HG03457 (cell line): ENCODE measurements at regions not wholly inside any gene's neighbourhood (a gene's known extent, or its start where the extent isn't known, plus 50 kb on each side); places are given as distances from the start of the nearest gene placed in this dataset.

ENCODE experiments used
- ATAC-seq: cut with Tn5 transposase; IDR thresholded peaks from one replicate; pipeline ENCODE4 v1.9.1; 2021; ENCODE audit warnings: moderate number of reproducible peaks; ENCODE audit not compliant: unreplicated experiment

DNA sequence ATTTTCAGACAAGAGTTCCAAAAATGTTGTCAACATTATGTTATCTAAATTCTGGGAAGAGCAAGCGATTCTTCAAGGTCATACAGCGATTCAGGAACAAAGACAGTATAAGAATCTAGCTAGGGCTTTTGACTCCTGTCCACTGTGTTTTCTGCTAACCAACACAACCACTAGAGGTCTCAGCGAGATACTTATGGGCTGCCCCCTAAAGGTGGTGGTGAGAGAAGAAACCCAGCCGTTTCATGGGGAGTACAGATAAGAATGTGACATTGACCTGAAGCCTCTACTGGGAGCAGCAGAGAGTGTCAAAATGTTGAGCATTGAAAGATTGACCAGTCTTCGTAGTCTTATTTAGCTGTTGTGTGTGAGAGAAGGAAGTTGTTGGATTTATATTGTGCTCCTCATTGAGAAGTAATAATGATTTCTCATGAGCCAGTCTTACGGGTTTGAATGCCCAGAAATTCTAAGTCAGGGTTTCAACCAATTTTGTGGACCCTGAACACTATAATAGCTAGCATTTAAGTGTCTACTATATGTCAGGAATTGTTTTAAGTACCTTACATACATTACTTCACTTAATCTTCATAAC, 168.3 kb downstream of the SPRY1 start:
- peak; percentile 100 for ATAC-seq

DNA sequence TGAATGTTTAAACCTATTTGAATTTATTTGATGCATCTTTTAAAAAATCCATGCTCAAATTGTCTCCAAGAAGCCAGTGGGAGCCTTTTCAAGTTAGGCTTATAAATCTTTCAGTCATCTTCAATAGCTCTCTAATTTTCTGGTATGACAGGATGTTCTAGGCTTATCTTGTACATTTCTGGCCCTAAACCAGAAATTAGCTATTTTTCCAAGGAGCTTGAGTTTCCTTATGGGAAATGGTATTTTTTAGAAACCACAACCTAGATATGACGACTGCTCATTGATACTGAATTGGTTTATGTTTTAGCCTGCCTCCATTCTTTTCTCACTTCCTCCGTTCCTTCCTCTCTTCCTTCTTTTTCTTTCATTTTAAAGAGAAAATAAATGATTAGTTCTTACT, 172.3 kb downstream of the SPRY1 start:
- no peak for ATAC-seq

DNA sequence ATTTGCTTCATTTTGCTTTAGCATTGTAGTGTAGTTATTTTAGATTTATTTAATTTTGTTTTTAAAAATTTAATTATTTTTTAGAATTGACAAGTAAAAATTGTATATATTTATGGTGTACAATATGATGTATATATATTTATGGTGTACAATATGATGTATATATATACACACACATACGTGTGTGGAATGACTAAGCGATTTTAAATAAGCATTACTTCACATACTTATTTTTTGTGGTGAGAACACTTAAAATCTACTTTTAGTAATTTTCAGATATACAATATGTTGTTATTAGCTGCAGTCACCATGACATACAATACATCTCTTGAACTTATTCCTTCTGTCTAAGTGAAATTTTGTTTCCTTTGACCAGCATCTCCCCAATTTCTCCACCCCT, 172.9 kb downstream of the SPRY1 start:
- ATAC-seq, result no peak

DNA sequence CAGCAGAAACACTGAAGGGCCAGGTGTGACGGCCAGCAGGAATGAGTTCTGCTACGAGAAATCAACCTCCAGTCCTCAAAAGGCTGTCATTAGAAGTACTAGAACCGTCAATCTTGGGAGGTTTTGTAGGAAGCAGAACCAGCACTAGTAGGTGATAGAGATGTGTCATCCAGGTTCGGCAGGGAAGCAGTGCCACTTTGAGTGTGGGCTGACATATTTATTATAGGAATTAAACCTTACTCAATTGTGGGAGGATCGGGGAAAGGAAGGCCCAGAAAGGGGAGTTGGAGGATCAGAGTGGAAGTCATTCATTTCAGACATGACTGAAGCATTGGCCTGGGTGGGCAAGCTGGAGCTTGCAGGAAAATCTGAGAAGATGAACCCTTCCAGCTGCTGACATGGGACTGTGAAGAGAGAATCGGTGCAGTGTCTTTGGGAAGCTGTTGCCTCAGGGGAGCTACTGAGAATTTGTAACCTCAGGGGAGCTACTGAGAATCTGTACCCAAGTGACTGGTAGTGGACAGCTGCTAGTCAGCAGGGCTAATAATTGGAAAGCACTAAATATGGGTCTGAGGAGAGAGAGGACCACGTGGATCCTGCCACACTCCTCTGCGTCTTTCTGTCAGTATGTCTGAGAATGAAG, 177.4 kb downstream of the SPRY1 start:
- ATAC-seq, result no peak

DNA sequence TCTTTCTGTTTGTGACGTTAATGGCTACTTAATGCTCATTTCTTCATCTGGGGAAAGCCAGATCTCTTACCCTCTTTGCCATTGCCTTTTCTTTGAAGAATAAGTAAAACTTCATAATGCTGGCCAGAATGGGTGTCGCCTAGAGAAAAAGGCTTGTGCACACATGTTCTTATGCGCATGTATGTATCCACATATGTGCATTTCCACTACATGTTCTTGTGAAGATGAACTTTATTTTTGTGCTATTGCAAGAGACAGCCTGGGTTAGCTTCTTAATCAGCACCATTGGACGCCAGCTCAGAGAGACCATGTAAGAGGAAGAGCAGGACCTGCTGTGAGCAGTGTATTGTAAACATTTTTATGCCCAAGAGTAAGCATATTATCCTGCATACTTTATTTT, 178.7 kb downstream of the SPRY1 start:
- ATAC-seq, result no peak

DNA sequence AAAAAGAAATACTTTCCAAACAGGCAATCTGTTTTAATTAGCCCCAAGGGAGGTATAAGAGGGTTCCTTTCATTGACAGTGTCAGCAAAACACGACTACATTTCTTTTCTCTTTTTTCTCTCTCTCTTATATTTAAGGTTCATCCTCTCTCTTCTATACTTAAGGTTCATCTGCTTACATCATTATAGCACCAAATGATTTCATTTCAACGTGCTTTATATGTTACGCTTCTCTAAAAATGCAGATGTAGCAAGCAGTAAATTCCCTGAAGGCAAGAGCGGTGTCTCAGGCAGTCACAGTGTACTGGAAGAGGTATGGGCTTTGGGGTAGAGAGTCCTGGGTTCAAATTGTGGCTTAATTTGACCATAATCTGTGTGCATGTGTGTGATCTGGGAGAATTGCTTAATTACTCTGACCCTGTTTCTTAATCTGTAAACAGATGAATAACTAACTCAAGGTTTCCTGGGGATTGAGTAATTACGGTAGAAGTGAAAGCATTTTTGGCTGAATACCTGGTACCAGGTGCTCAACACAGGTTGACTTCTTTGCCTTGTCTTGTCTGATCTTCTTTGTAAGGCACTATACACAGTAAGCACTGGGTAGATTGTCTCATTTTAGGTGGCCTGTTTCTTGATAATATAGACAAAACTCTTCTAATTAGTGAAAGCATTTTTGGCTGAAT, 180.8 kb downstream of the SPRY1 start:
- no peak for ATAC-seq

DNA sequence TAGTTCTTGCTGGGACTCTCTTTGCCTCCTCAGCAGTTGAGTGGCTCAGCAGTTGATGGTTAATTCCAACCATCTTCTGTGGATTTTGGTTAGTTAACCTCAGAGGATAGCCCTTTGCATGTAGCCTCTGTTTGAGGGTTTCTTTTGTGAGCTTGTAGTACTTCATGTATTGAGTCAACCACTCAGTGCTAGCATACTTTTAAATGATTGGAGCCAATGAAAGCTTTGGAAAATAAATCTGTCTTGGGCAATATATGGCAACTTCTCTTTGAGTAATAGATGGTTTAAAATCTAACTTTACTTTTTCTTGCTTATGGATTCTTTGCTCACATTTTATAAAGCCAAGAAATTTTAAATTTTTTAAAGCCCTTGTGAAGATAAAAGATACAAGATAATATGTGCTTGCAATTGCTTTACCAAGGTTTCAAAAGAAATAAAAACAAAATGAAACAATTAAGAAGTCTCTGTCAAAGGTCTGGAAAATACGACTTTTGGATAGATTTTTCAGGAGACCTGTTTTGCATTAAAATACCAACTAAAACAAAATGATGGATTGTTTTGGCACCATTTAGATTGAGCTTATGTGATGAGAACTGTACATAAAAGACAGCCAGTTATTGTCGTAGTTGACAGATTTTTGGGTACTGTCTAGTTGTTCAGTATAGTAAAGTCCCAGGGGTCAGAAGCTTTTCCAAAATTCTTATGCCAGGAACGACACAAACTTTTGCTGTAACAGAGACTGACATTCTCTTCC, 181.9 kb downstream of the SPRY1 start:
- no peak for ATAC-seq

DNA sequence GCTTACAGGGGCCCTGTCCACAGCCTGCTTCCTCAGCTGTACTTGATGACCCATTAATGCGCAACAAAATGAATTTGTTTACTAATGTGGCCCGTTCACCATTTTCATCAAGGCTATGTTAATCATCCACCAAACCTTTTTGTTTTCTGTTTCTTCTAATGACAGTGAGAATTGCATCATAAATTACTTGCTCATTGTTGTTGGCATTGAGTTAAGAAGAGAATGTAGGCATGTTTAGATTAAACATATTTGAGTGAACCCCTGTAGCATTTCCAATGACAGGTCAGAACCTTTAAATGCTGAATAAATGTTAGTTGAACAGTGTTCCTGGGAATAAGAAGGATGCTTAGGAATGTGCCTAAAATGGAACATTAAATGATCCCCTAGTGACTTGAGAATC, 183.4 kb downstream of the SPRY1 start:
- no peak for ATAC-seq

DNA sequence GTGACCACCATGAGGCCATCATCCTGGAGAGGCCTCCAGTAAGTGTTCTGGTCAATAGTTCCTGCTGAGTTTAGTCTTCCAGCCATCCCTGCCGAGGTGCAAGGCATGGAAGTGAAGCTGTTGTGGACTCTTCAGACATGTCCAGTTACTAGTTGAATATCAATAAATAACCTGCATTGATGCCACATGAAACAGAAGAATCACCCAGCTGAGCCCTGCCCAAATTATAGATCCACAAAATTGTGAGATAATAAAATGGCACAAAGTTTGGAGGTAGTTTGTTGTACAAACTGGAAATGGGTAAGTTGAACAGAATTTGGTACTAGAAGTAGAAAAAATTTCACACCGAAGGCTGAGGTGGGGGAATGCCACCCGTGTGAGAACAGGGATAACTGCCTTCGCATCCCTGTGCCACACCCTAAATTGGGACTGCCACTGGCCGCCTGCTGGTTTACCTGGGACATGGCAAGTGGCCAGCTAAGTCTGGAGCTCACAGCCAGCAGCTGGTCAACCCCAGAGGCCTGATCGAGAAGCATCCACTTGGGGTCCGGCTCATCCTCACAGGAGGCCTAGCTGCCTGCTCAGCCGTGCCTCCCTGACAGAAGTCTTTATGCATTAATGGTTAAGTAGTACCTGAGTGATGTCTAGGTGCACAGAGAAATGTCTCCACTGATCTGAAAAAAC, 184.5 kb downstream of the SPRY1 start:
- ATAC-seq, result no peak

DNA sequence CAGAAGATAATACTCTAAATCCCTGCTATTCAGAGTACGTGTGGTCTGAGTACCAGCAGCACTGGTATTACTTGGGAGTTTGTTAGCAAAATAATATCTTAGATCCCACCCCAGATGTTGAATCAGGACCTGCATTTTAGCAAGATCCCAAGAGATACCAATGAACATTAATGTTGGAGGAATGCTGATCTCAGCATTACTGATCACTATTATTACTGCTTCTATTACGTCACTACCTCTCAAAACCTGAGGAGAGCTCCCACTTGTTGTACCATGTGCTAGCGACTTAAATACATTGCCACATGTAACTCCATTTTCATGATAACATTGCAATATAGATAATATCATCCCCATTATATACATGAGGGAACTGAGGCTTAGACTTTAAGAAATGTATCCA, 185.2 kb downstream of the SPRY1 start:
- ATAC-seq, result no peak

DNA sequence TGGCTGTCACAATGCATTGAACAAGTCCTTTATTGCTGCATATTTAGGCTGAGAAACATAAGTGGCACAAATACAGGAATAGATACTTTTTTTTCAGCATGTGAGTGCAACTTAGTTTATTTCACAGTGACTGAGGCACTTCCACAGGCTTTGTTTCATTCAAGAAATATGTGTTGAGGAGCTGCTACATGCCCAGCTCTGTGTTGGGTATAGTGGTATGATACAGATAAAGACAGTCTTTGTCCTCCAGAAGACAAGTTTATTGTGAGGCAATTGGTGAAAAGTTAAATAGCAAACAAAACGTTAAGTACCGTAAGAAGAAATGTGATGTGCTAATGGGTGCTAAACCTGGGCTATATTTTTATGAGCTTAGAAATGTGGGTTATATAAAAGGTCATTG, 186.4 kb downstream of the SPRY1 start:
- no peak for ATAC-seq

DNA sequence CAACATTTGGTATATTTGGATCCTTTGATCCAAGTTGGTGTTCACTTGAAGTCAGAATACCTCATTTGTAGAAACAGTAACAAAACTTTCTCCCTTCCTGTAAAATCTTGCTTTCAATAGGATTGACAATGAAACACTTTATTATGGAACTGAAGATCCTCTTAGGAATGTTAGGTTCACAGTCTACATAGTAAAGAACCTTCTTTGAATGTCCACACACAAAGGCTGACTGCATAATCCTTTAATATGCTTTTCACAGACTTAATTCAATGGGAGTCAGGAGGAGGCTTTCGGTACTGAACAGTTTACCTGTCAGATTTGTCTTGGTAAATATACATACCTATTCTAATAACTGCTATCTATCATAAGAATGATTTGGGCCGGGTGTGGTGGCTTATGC, 188.5 kb downstream of the SPRY1 start:
- ATAC-seq, result no peak

DNA sequence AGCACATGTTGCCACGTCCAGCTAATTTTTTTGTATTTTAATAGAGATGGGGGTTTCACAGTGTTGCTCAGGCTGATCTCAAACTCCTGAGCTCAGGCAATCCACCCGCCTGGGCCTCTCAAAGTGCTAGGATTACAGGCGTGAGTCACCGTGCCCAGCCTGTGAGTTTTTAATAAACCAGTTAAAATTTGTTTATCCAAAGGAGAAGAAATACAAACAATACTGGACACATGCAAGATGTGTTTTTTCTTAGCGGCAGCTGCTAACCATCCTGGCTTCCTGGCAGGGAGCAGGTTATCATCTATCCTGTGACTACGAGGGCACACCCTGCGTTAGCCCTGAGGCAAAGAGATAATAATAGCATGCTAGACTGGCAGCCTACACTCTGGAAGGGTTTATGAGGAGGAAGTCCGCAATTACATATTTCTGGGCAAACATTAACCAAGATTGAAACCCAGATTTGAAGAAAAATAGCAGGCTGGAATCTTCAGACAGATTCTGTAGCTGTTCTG, 191.4 kb downstream of the SPRY1 start:
- ATAC-seq, result peak; percentile 14

DNA sequence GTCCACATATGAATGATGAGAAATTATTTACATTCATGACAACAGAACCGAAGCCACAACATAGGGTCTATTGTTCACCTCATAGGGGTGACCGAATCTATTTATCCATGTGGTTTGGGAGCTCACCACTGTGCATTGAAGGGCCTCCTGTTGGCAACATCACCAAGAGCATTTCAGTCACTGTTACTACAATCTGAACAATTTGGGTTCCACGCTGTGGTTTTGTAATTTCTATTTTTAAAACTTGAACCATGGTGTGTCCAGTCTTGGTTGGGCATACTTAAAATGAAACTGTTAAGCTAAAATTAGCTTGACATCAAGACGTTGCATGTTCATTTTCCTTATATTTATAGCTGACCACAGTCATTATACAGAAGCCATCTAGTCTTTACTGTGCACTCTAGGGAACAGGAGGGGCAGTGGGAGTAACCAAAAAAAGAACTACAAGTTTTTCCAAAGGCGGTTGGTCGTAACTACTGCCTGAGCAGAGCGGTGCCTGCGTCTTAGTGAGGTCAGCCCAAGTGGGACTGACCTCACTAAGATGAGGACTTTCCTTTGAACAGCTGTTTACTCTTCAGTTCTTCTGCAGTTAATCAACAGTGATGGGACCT, 192.1 kb downstream of the SPRY1 start:
- peak; percentile 88 for ATAC-seq

DNA sequence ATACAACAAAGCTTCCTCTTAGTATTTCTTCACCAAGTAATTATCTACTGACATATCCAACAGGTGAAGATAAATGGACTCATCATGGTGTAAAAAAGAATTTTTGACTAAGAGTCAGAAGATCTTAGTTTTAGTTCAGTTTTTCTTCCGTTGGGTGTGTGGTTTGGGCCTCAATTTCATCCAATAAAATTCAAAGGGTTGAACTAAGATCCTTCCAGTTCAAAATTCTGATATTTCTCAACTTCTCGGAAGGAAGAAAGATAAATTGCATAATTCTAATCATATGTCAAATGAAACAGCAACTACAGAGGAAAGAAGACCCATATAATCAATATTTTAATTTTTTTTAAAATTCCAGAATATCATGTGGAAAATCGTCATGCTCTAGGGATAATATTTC, 192.7 kb downstream of the SPRY1 start:
- ATAC-seq, result no peak

DNA sequence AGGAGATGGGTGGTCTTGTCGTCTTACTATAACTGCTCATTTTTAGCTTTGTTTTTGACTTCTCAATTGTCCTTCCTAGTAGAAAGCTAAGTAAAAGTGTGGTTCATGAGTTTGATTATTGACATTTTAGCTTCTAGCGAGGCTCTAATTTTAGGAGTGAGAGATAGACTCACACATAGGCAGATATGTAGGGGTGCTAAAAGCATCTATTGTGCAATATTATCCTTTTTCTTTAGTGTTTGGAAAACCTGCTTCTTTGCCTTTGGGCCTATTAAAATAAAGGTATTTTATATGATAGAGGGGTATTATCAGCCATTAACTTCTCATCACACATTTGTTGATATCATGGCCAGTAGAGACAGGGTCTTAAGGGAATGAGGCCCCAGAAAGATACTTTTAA, 195.3 kb downstream of the SPRY1 start:
- ATAC-seq, result no peak

DNA sequence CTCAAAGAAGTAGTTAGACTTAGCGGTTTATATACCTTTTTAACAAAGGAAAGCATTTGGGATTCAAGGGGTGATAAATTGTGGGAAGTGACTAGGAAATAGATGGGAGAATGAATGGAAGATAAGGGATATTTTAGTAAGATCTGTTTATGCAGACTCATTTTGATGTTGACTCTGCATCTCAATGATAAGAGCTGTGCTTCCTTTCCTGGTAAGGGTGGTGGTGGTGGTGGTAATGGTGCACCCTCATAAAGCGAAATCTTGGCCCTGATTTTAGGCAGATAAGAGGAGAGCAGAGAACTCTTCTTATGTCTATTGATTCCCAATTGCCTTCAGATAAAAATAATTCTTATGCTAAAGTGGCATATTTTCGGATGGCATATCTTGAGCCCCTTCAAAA, 197.1 kb downstream of the SPRY1 start:
- no peak for ATAC-seq

DNA sequence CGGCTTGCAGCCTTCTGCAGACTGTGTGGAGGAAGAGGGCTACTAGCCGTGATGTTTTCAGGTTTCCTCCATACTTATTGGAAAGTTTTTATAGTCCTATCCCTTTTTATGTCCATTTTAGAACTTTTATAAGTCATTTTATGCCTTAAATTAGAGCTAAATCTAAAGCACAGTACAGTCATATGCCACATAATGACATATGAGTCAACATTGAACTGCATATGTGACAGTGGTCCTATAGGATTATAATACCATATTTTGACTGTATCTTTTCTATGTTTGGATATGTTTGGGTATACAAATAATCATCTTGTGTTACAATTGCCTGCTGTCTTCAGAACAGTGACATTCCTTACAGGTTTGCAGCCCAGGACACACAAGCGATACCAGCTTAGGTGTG, 200.2 kb downstream of the SPRY1 start:
- ATAC-seq, result no peak

DNA sequence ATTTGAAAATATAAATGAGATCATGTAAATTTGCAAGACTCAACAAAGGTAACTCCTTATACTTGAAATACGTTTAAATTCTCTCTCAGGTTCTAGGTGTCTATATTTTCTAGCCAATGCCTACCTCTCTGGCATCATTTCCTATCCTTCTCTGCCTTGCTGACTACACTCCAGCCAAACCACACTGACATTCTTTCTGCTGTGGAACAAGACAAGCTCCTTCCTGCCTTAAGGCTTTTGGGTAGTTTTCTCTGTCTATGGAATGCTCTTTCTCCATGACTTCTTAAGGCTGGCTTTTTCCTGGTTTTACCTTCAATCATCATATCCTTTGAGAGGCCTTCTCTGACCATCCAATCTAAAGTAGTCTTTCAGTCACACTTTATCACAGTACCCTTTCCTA, 201.0 kb downstream of the SPRY1 start:
- no peak for ATAC-seq

DNA sequence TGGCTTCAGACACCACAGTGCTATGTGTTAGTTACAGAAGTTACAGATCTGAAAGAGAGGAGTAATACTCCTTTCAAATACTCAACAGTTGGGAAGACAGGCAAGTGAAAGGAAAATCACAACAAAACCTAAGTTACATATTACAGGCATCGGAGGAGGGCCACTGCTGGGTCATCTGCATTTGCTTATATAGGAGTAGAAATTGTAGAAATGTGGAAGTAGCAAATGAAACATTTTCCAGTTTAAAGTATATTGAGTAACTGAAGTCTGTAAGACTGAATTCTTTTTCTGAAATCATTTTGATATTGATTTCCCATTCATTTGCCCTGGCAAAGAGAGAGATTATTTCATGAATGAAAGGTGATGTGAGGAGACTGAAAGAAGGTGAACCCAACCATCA, 201.7 kb downstream of the SPRY1 start:
- no peak for ATAC-seq
